ENCODE measurements at regions not wholly inside any gene's neighbourhood (a gene's known extent, or its start where the extent isn't known, plus 50 kb on each side); places are given as distances from the start of the nearest gene placed in this dataset.
A peak's percentile ranks its signal among the peaks of the same experiment; 100 is the strongest.
"Not testable (repeated sequence)": the region's sequence is repeated elsewhere in the genome, so short reads cannot be mapped to it uniquely, and the experiment has no call there.

GRCh38 chr3:82130046-82130445 is 368.6 kb upstream of the GBE1 start:
- in situ Hi-C loops (cut with HindIII; ENCODE audit: low pct_ligation_motif_present, low pct_unique_long_range_greater_than_20kb, low sequenced_read_pairs) = no loop called here
- DNase-seq = no peak

GRCh38 chr3:82129221-82129801 is 367.9 kb upstream of the GBE1 start:
- in situ Hi-C loops (cut with HindIII; ENCODE audit: low pct_ligation_motif_present, low pct_unique_long_range_greater_than_20kb, low sequenced_read_pairs) = no loop called here

GRCh38 chr3:82128271-82128670 is 366.8 kb upstream of the GBE1 start:
- in situ Hi-C loops (cut with HindIII; ENCODE audit: low pct_ligation_motif_present, low pct_unique_long_range_greater_than_20kb, low sequenced_read_pairs) = no loop called here
- DNase-seq = no peak

More at GRCh38 chr3:82129221-82129801, 367.9 kb upstream of the GBE1 start:
- DNase-seq = no peak

- in situ Hi-C loops (cut with HindIII; ENCODE audit: low pct_ligation_motif_present, low pct_unique_long_range_greater_than_20kb, low sequenced_read_pairs) = no loop called here
- no peak for DNase-seq
These were observed 361.3 kb upstream of the GBE1 start for GRCh38 chr3:82122554-82123345.

- in situ Hi-C loops (cut with HindIII; ENCODE audit: low pct_ligation_motif_present, low pct_unique_long_range_greater_than_20kb, low sequenced_read_pairs) = no loop called here
- DNase-seq = no peak
These were observed 353.1 kb upstream of the GBE1 start for GRCh38 chr3:82114589-82114988.

- DNase-seq; in situ Hi-C loops (cut with HindIII; ENCODE audit: low pct_ligation_motif_present, low pct_unique_long_range_greater_than_20kb, low sequenced_read_pairs): not testable (repeated sequence)
These were observed 349.3 kb upstream of the GBE1 start for GRCh38 chr3:82110721-82111120.

- no peak for DNase-seq
- in situ Hi-C loops (cut with HindIII; ENCODE audit: low pct_ligation_motif_present, low pct_unique_long_range_greater_than_20kb, low sequenced_read_pairs) = no loop called here
These were observed 341.8 kb upstream of the GBE1 start for GRCh38 chr3:82103241-82103640.

- in situ Hi-C loops (cut with HindIII; ENCODE audit: low pct_ligation_motif_present, low pct_unique_long_range_greater_than_20kb, low sequenced_read_pairs) = no loop called here
These were observed 338.9 kb upstream of the GBE1 start for GRCh38 chr3:82100378-82100777.

GRCh38 chr3:82093641-82094040 is 332.2 kb upstream of the GBE1 start:
- no peak for DNase-seq
- in situ Hi-C loops (cut with HindIII; ENCODE audit: low pct_ligation_motif_present, low pct_unique_long_range_greater_than_20kb, low sequenced_read_pairs) = no loop called here

More at GRCh38 chr3:82100378-82100777, 338.9 kb upstream of the GBE1 start:
- peak; percentile 82 for DNase-seq

GRCh38 chr3:82088749-82089148 is 327.3 kb upstream of the GBE1 start:
- in situ Hi-C loops (cut with HindIII; ENCODE audit: low pct_ligation_motif_present, low pct_unique_long_range_greater_than_20kb, low sequenced_read_pairs) = no loop called here
- DNase-seq = no peak

- DNase-seq = peak; percentile 24
- in situ Hi-C loops (cut with HindIII; ENCODE audit: low pct_ligation_motif_present, low pct_unique_long_range_greater_than_20kb, low sequenced_read_pairs) = no loop called here
These were observed 326.5 kb upstream of the GBE1 start for GRCh38 chr3:82087958-82088357.

- in situ Hi-C loops (cut with HindIII; ENCODE audit: low pct_ligation_motif_present, low pct_unique_long_range_greater_than_20kb, low sequenced_read_pairs) = no loop called here
- DNase-seq = no peak
These were observed 324.5 kb upstream of the GBE1 start for GRCh38 chr3:82085851-82086475.

GRCh38 chr3:82085356-82085755 is 323.9 kb upstream of the GBE1 start:
- no peak for DNase-seq
- in situ Hi-C loops (cut with HindIII; ENCODE audit: low pct_ligation_motif_present, low pct_unique_long_range_greater_than_20kb, low sequenced_read_pairs) = no loop called here

GRCh38 chr3:82084824-82085223 is 323.4 kb upstream of the GBE1 start:
- DNase-seq = no peak
- in situ Hi-C loops (cut with HindIII; ENCODE audit: low pct_ligation_motif_present, low pct_unique_long_range_greater_than_20kb, low sequenced_read_pairs) = no loop called here

- in situ Hi-C loops (cut with HindIII; ENCODE audit: low pct_ligation_motif_present, low pct_unique_long_range_greater_than_20kb, low sequenced_read_pairs) = no loop called here
- no peak for DNase-seq
These were observed 321.4 kb upstream of the GBE1 start for GRCh38 chr3:82082796-82083195.

GRCh38 chr3:82081351-82081750 is 319.9 kb upstream of the GBE1 start:
- in situ Hi-C loops (cut with HindIII; ENCODE audit: low pct_ligation_motif_present, low pct_unique_long_range_greater_than_20kb, low sequenced_read_pairs) = no loop called here
- DNase-seq = no peak

GRCh38 chr3:82080792-82081191 is 319.3 kb upstream of the GBE1 start:
- in situ Hi-C loops (cut with HindIII; ENCODE audit: low pct_ligation_motif_present, low pct_unique_long_range_greater_than_20kb, low sequenced_read_pairs) = no loop called here
- DNase-seq = no peak

GRCh38 chr3:82080261-82080660 is 318.8 kb upstream of the GBE1 start:
- DNase-seq = no peak
- in situ Hi-C loops (cut with HindIII; ENCODE audit: low pct_ligation_motif_present, low pct_unique_long_range_greater_than_20kb, low sequenced_read_pairs) = no loop called here

- in situ Hi-C loops (cut with HindIII; ENCODE audit: low pct_ligation_motif_present, low pct_unique_long_range_greater_than_20kb, low sequenced_read_pairs) = no loop called here
- DNase-seq = no peak
These were observed 318.0 kb upstream of the GBE1 start for GRCh38 chr3:82079335-82079890.
